ENCODE measurements at regions not wholly inside any gene's neighbourhood (a gene's known extent, or its start where the extent isn't known, plus 50 kb on each side); places are given as distances from the start of the nearest gene placed in this dataset.
A peak's percentile ranks its signal among the peaks of the same experiment; 100 is the strongest.

DNA sequence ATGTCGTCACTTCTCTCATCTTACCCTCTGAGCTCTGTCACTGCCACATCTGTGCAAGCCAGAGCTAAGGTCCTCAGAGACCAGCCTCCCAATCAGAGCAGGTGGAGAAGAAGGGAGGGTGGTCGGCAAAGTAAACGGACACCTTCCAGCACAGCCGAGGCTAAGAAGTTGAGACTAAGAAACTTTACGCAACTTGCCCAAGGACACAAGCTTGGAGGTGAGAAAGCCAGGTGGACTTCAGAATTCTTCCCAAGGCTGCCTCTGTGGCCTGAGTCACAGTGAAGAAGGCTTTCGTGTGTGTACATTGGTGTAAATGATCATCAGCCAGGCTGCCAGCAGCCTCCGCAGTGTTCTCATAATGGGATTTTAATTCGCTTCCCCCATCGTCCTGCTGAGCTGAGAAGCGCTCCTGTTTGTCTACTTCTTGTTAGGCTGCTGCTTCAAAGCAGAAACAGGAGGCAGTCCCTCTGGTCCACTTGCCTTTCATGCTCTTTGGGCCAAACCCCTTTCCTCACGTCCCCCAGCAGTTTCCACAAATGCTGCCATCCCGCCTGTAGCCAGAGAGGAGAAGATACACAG is 125.0 kb upstream of the RPL38 start:
- intact Hi-C loops (cut with micrococcal nuclease), result no loop called here
- H3K4me1 Mint-ChIP-seq, result no peaks in the 10 kb centered on the region
- H3K36me3 Mint-ChIP-seq (ENCODE audit: low read depth), result no peaks in the 10 kb centered on the region
- no peaks in the 10 kb centered on the region for H3K9me3 Mint-ChIP-seq
- no peaks in the 10 kb centered on the region for H3K27me3 Mint-ChIP-seq
- no peak overlapping the region for H3K27ac Mint-ChIP-seq
- H3K4me3 Mint-ChIP-seq, result no peak overlapping the region
- DNase-seq, result no peak

- DNase-seq, result no peak
- H3K36me3 Mint-ChIP-seq (ENCODE audit: low read depth), result no peaks in the 10 kb centered on the region
- H3K27ac Mint-ChIP-seq, result no peak overlapping the region
- H3K4me3 Mint-ChIP-seq, result no peak overlapping the region
- H3K9me3 Mint-ChIP-seq, result no peaks in the 10 kb centered on the region
- H3K4me1 Mint-ChIP-seq, result no peaks in the 10 kb centered on the region
- intact Hi-C loops (cut with micrococcal nuclease), result no loop called here
- no peaks in the 10 kb centered on the region for H3K27me3 Mint-ChIP-seq
Observed at GRCh38 chr17:74079537-74080300, 123.8 kb upstream of the RPL38 start.

DNA sequence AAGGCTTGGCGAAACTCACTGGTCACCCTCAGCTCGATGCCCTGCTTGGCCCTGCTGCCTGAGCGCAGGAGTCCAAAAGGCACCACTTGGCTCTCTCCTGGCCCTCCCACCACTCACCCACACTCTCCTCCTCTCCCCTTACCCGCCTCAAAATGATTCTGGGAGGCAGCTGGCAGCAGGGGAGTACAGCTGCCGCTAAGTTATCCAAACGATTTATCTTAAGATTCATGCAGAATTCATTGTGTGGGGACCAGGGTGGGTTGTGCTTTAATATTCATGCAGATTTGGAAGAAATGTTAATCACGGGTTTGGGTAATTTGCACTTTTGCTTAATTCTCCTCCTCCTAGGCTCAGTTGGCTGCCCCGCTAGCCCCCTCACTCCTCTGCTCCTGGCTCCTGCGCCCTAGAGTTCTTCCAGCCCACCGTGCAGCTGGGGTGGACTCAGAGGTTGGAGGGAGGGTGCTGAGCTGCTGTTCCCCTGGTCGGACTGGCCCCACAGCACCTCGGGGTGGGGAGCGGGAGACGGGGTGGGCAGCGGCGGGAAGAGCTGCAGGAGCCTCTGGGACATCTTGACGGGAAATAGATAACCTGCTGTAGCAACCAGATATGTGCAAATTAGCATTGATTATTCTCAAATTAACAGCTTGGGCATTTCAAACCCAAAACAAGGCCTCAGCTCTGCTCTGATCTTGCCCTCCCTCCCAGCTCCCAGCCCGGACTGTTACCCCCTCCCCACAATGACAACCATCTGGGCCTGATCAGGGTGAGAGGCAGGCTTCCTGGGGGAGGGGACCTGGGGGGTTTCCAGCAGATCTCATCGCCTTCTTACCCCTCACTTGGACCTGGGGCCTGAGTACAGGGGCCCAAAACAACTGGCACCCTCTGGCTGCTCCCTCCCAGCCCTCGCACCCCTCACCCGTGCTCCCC is 122.6 kb upstream of the RPL38 start:
- H3K4me3 Mint-ChIP-seq, result no peak overlapping the region
- H3K27ac Mint-ChIP-seq, result no peak overlapping the region
- no peaks in the 10 kb centered on the region for H3K27me3 Mint-ChIP-seq
- H3K4me1 Mint-ChIP-seq, result no peaks in the 10 kb centered on the region
- no peak for DNase-seq
- no peaks in the 10 kb centered on the region for H3K36me3 Mint-ChIP-seq (ENCODE audit: low read depth)
- peaks cover 5% of the 10 kb centered on the region for H3K9me3 Mint-ChIP-seq
- intact Hi-C loops (cut with micrococcal nuclease), result no loop called here

DNA sequence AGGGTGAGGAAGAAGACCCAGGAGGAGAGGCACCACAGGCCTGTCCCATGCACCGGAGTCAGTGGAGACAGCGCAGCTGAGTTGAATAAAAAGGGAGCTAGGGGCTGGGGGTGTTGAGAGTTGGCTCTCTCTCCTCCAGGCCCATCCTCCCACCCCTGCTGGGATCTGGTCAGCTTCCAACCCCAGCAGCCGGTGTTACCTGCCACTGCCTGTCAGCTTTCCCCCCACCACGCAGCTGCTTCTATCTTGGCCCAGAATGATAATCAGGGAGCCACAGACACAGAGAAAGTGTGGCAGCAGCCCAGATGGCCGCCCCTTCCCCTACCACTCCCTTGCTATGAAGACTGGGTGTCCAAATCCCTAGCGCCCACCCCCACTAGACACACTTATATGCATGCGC is 120.6 kb upstream of the RPL38 start:
- no peak for DNase-seq
- intact Hi-C loops (cut with micrococcal nuclease), result no loop called here
- no peak overlapping the region for H3K27ac Mint-ChIP-seq
- H3K36me3 Mint-ChIP-seq (ENCODE audit: low read depth), result no peaks in the 10 kb centered on the region
- peaks cover 5% of the 10 kb centered on the region for H3K9me3 Mint-ChIP-seq
- H3K27me3 Mint-ChIP-seq, result no peaks in the 10 kb centered on the region
- no peaks in the 10 kb centered on the region for H3K4me1 Mint-ChIP-seq
- no peak overlapping the region for H3K4me3 Mint-ChIP-seq

DNA sequence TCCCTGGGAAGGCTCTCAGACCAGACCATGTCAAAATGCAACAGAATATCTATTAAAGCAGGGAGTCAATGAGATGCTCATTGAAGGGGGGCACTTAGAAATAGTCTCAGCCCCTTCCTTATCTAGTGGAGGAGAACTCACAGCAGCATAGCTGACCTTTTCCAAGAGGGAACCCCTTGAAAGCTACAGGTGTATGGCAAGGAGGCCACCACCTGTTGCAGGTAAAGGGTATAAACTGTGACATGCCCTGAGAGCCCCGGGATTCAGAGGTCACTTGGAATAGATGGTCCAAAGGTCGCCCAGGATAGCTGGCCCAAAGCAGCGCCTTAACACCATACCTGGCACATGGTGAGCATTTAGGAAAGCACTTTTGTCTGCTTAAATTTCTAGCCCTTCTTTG is 120.2 kb upstream of the RPL38 start:
- Mint-ChIP-seq H3K27ac (no peak overlapping the region), H3K4me3 (no peak overlapping the region), H3K36me3 (ENCODE audit: low read depth) (no peaks in the 10 kb centered on the region), H3K27me3 (no peaks in the 10 kb centered on the region), H3K9me3 (peaks cover 5% of the 10 kb centered on the region), H3K4me1 (no peaks in the 10 kb centered on the region)
- intact Hi-C loops (cut with micrococcal nuclease), result no loop called here
- DNase-seq, result no peak

- Mint-ChIP-seq H3K4me3 (no peak overlapping the region), H3K9me3 (peaks cover 5% of the 10 kb centered on the region), H3K4me1 (no peaks in the 10 kb centered on the region), H3K27ac (no peak overlapping the region), H3K36me3 (ENCODE audit: low read depth) (no peaks in the 10 kb centered on the region), H3K27me3 (no peaks in the 10 kb centered on the region)
- intact Hi-C loops (cut with micrococcal nuclease), result no loop called here
- no peak for DNase-seq
Observed at GRCh38 chr17:74085434-74085833, 118.0 kb upstream of the RPL38 start.

- Mint-ChIP-seq H3K9me3 (peaks cover 5% of the 10 kb centered on the region), H3K27me3 (no peaks in the 10 kb centered on the region), H3K36me3 (ENCODE audit: low read depth) (no peaks in the 10 kb centered on the region), H3K4me1 (no peaks in the 10 kb centered on the region), H3K4me3 (no peak overlapping the region), H3K27ac (no peak overlapping the region)
- intact Hi-C loops (cut with micrococcal nuclease), result no loop called here
- no peak for DNase-seq
Observed at GRCh38 chr17:74087002-74087585, 116.4 kb upstream of the RPL38 start.

DNA sequence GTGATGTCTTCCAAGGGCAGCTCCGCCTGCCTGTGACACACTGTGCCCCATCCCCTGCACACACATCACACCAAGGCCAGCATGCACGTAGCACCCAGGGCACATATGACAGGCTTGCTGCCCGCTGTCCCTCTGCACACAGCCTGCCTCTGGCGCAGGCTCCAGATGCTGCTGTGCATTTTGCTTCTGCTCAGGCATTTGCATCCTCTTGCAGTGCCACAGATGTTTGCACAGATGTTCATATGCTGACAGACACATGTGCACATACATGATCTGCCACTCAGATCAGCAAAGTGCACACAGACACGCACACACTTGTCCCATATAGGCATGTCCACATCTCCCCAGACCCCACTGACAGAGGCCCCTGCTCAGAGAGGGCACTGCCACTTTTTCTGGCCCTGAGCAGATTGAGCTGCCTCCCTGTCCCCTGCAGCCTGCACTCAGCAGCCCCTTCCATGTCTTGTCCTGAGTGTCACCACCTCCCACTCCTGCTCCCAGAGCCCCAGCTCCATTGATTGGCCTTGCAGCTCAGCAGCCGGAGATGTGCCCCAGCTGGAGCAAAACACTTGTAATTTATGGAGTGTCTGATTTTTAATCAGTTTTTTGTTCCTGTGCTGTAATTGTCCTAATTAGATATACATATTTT is 115.1 kb upstream of the RPL38 start:
- no peak for DNase-seq
- intact Hi-C loops (cut with micrococcal nuclease), result no loop called here
- Mint-ChIP-seq H3K9me3 (peaks cover 5% of the 10 kb centered on the region), H3K4me3 (no peak overlapping the region), H3K27ac (no peak overlapping the region), H3K4me1 (no peaks in the 10 kb centered on the region), H3K36me3 (ENCODE audit: low read depth) (no peaks in the 10 kb centered on the region), H3K27me3 (no peaks in the 10 kb centered on the region)

DNA sequence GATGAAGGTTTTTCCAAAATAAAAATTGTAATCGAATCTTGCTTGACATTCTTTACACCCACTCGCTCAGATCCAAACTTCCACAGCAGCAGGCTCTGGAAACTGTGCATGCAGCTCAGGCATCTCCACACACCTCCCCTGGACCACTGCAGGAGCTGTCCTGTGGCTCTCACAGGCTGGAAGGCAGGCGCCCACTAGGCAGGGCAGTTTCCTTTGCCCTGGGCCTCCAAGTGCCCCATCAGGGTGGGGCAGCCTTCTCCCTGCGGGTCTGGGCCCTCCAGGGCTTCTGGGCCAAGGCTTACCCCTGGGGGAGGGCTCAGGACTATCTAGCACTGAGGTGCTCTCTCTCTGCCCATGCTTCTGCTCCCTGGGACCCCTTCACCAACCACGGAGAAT is 114.5 kb upstream of the RPL38 start:
- H3K36me3 Mint-ChIP-seq (ENCODE audit: low read depth), result no peaks in the 10 kb centered on the region
- intact Hi-C loops (cut with micrococcal nuclease), result no loop called here
- peaks cover 5% of the 10 kb centered on the region for H3K9me3 Mint-ChIP-seq
- H3K4me1 Mint-ChIP-seq, result no peaks in the 10 kb centered on the region
- H3K27me3 Mint-ChIP-seq, result peaks cover 4% of the 10 kb centered on the region
- DNase-seq, result no peak
- H3K4me3 Mint-ChIP-seq, result no peak overlapping the region
- no peak overlapping the region for H3K27ac Mint-ChIP-seq

DNA sequence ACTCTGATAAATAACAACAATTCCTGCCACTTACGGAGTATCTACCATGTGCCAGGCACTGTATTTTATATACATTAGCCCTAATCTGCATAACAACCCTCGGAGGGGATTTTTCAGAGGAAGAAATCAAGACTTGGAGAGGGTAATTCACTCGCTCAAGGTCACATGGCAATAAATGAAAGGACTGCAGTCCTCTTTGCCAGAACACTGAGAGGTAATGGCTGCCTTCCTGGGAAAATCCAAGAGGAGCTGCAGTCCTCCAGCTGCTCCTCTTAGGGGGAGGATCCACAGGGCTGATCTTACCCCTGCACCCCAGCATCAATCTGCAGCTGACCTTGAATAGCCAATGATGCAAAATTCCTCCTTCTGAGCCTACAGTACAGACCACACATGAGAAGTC is 114.1 kb upstream of the RPL38 start:
- Mint-ChIP-seq H3K27me3 (peaks cover 5% of the 10 kb centered on the region), H3K4me3 (no peak overlapping the region), H3K4me1 (no peaks in the 10 kb centered on the region), H3K27ac (no peak overlapping the region), H3K36me3 (ENCODE audit: low read depth) (no peaks in the 10 kb centered on the region), H3K9me3 (peaks cover 5% of the 10 kb centered on the region)
- intact Hi-C loops (cut with micrococcal nuclease), result no loop called here
- no peak for DNase-seq

- intact Hi-C loops (cut with micrococcal nuclease), result loop anchor here (5.0 kb wide), 1 partner anchor 87 kb away; no protein-coding TSS in a partner anchor
- Mint-ChIP-seq H3K4me1 (no peaks in the 10 kb centered on the region), H3K9me3 (peaks cover 5% of the 10 kb centered on the region), H3K27ac (no peak overlapping the region), H3K36me3 (ENCODE audit: low read depth) (no peaks in the 10 kb centered on the region), H3K4me3 (no peak overlapping the region), H3K27me3 (peaks cover 7% of the 10 kb centered on the region)
- peak; percentile 89 for DNase-seq
Observed at GRCh38 chr17:74089869-74090464, 113.5 kb upstream of the RPL38 start.

DNA sequence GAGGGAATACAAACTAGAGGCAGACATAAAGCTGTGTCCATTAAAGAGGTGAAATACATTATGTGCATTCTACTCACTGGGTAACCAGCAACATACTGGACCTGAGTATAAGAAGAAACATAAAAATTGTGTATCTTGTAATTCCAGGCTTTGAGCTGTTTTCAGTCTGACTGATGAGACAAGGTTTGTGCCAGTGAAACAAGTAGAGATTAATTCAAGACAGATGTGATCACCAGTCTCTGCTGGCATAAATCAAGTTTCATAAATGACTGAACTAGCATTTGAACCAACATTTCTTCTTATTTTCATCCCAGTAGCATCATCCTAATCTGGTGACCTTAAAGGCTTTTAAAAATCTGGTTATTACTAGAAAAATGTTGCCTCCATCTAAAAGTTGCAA is 108.8 kb upstream of the RPL38 start:
- Mint-ChIP-seq H3K36me3 (ENCODE audit: low read depth) (no peaks in the 10 kb centered on the region), H3K9me3 (no peaks in the 10 kb centered on the region), H3K4me3 (no peak overlapping the region), H3K27me3 (peaks cover 11% of the 10 kb centered on the region), H3K4me1 (no peaks in the 10 kb centered on the region), H3K27ac (no peak overlapping the region)
- no peak for DNase-seq
- intact Hi-C loops (cut with micrococcal nuclease), result loop anchor here (5.0 kb wide), 1 partner anchor 83 kb away; no protein-coding TSS in a partner anchor

DNA sequence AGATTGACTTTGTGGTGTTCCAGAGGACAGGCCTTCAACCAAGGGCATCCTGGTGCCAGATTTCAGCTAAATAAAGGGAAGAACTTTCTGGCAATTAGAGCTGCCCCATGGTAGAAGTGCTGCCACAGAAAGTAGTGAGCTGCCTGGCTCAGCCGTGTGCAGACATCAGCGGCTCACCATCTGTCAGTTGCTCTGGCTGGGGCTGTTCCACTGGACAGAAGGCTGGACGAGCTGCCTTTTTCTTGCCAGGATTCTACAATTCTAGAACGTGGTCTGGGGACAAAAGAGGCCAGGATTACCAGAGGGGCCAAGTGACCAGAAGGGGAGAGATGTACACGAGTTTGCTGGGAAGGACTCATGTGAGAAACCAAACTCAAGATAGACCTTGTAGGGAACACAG is 107.0 kb upstream of the RPL38 start:
- Mint-ChIP-seq H3K27me3 (peaks cover 11% of the 10 kb centered on the region), H3K9me3 (no peaks in the 10 kb centered on the region), H3K4me3 (no peak overlapping the region), H3K4me1 (no peaks in the 10 kb centered on the region), H3K27ac (no peak overlapping the region), H3K36me3 (ENCODE audit: low read depth) (no peaks in the 10 kb centered on the region)
- intact Hi-C loops (cut with micrococcal nuclease), result no loop called here
- no peak for DNase-seq

Measured in activated CD4-positive, alpha-beta T cell treated with anti-CD3 and anti-CD28 coated beads, Interleukin-2, amount 10 ng/mL, durations not matched to agents 24 days and 14 days (primary cell).